Central memory CD4-positive, alpha-beta T cell (primary cell): ENCODE measurements at regions not wholly inside any gene's neighbourhood (a gene's known extent, or its start where the extent isn't known, plus 50 kb on each side); places are given as distances from the start of the nearest gene placed in this dataset.
"Not testable (repeated sequence)": the region's sequence is repeated elsewhere in the genome, so short reads cannot be mapped to it uniquely, and the experiment has no call there.

Source experiments
- DNase-seq: peaks from one replicate; pipeline ENCODE4 v3.0.0; 2022

DNA sequence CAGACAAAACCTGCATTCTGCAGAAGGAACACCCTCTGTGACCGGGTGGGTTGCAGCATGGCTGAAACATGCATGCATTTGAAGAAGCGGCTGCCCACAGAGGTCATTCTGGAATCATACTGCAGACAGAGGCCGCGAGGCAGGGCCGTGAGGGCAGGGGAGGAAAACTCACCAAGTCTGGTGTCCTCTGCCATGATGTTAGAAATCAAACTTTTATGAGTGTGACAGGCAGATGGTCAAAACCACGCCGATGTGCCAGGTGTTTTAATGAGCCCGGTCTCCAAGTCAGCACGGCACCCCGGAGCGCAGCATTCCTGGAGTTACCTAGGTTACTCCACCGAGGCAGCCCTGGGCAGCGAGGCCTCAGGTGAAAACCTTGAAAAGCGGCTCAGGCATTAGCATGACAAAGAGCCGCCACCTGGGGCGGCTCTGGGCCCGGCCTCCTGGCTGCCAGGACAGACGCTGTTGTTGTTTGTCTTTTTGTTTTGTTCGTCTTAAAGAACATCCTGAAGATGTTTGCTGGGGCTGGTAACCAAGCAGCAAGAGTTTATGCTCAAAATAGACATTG lies 255.6 kb downstream of the ERMARD start:
- DNase-seq, result no peak

GRCh38 chr6:170006071-170006899 lies 254.9 kb downstream of the ERMARD start:
- DNase-seq, result no peak

GRCh38 chr6:170005665-170006064 lies 254.2 kb downstream of the ERMARD start:
- DNase-seq, result no peak

DNA sequence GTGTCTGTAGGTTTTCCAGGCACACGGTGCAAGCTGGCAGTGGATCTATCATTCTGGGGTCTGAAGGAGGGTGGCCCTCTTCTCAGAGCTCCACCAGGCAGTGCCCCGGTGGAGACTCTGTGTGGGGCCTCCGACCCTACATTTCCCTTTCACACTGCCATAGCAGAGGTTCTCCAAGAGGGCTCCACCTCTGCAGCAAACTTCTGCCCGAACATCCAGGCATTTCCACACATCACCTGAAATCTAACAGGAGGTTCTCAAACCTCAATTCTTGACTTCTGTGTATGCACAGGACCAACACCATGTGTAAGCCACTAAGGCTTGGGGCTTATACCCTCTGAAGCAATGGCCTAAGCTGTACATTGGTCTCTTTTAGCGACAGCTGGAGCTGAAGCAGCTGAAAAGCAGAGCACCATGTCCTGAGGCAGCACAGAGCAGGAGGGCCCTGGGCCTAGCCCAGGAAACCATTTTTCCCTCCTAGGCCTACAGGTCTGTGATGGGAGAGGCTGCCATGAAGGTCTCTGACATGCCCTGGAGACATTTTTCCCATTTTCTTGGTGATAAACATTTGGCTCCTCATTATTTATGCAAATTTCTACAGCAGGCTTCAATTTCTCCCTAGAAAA lies 253.3 kb downstream of the ERMARD start:
- DNase-seq, result no peak

DNA sequence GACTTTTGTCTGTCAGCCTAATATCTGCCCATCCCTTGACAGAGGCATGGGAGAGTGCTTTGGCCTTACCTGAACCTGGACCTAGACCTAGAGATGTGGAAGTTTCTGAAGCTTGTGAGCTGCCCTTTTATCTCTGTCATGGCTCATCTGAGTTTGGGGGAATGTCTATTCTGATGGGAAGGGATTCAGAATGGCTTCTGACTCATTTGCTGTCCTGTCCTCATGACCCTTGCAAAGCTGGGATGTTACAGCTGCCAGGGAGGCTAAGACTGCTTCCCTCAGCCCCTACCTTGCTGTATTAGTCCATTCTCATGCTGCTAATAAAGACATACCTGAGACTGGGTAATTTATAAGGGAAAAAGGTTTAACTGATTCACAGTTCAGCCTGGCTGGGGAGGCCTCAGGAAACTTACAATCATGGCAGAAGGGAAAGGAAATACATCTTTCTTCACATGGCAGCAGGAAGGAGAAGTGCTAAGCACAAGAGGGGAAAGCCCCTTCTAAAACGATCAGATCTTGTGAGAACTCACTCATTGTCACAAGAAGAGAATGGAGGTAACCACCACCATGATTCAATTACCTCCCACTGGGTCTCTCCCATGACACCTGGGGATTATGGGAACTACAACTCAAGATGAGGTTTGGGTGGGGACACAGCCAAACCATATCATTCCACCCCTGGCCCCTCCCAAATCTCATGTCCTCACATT lies 252.2 kb downstream of the ERMARD start:
- no peak for DNase-seq

DNA sequence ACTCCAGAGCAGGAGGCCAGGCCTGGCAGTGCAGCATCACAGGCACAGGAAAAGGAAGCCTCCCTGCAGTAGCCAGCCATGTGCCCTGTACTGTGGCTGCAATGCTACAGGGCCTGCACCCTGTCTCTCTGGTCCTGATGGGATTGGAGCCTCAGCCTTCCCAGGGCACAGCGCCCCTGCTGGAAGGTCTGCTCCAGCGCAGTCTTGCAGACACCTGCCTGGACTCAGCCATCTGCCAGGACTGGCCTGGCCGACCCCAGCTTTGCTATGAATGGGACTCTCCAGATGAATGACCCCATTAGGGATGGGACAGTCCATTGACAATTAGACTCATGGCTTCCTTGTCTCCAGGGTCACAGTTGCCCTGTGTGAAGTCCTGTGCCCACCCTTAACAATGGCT lies 251.6 kb downstream of the ERMARD start:
- no peak for DNase-seq

DNA sequence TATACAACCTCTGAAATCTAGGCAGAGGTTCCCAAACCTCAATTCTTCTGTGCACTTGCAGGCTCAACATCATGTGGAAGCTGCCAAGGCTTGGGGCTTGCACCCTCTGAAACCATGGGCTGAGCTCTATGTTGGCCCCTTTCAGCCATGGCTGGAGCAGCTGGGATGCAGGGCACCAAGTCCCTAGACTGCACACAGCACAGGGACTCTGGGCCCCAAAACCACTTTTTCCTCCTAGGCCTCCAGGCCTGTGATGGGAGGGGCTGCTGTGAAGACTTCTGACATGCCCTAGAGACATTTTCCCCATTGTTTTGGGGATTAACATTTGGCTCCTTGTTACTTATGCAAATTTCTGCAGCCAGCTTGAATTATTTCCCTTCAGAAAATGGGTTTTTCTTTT lies 250.4 kb downstream of the ERMARD start:
- not testable (repeated sequence) for DNase-seq

- DNase-seq, result no peak
These were observed 248.8 kb downstream of the ERMARD start for GRCh38 chr6:170000071-170000843.

GRCh38 chr6:169999367-169999766 lies 247.9 kb downstream of the ERMARD start:
- DNase-seq, result no peak

- no peak for DNase-seq
These were observed 247.0 kb downstream of the ERMARD start for GRCh38 chr6:169998457-169998856.

DNA sequence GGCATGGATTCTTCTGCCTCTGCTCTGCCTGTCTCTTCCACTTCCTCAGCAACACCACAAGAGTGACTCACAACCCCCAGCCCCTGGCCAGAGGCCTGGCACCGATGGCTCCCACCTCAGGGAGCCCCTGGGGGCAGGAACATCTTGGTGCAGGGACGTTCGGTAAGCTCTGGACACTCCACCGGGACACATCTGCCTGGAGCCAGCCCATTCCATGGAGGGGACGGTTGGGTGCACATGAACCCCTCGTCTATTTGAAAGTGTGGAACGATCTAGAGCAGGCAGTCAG lies 246.5 kb downstream of the ERMARD start:
- DNase-seq, result no peak

DNA sequence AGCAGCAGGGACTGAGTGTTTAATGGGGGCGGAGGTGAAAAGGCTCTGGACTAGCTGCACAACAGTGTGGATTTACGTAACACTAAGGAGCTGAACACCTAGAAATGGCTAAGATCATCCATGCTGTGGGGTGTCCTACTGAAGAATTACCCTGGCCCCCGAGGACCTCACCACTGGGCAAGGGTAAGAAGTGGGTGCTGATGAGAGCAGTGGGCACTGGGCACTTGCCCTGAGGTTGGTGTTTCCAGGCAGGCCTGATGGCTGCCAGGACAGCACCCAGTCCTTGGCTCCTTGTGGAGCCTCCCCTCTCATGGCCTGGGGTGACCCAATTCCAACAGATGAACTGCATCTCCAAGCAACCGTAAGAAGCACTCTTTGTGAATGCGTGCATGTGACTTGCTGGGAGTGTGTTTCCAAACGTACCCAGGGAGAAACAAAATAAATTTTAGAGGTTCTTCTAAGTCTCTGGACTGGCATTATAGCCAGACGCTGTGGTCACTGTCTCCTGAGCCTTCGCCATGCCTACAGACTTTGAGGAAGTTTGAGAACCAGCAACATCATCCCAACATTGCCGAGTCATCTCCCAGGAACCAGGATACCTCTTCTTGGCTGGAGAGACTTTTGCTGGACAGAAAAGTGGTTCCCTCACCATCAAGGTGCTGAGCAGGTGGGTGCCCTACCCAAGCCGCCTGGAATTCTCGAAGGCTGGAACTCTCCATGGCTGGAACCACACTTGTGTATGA lies 245.9 kb downstream of the ERMARD start:
- DNase-seq, result no peak

- no peak for DNase-seq
These were observed 245.1 kb downstream of the ERMARD start for GRCh38 chr6:169996378-169997051.

- no peak for DNase-seq
These were observed 243.3 kb downstream of the ERMARD start for GRCh38 chr6:169994739-169995138.

GRCh38 chr6:169993861-169994481 lies 242.5 kb downstream of the ERMARD start:
- no peak for DNase-seq

- DNase-seq, result no peak
These were observed 240.5 kb downstream of the ERMARD start for GRCh38 chr6:169991913-169992312.

GRCh38 chr6:169991031-169991390 lies 239.6 kb downstream of the ERMARD start:
- DNase-seq, result no peak

- peak; percentile 25 for DNase-seq
These were observed 238.9 kb downstream of the ERMARD start for GRCh38 chr6:169990095-169991030.

DNA sequence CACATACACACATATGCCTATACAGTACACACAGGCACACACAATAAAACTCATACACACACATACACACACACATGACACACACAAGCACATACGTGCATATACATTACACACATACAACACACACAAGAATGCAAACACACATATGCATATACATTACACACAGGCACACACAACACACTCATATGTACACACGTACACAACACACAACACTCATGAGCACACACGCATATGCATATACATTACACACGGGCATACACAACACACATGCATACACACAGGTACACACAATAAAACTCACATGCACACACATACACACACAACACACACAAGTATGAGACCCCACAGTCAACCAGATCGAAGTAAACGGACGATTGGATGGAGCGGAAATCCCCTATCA lies 238.2 kb downstream of the ERMARD start:
- no peak for DNase-seq
